NCI-H82 treated with DMSO at 0.1 percent for 48 hours (cell line): ENCODE measurements at regions not wholly inside any gene's neighbourhood (a gene's known extent, or its start where the extent isn't known, plus 50 kb on each side); places are given as distances from the start of the nearest gene placed in this dataset.

Source experiments
- DNase-seq: peaks from one replicate; lab custom pipeline; 2025; ENCODE audit not compliant: unreplicated experiment; lab: John Stamatoyannopoulos, UW

DNA sequence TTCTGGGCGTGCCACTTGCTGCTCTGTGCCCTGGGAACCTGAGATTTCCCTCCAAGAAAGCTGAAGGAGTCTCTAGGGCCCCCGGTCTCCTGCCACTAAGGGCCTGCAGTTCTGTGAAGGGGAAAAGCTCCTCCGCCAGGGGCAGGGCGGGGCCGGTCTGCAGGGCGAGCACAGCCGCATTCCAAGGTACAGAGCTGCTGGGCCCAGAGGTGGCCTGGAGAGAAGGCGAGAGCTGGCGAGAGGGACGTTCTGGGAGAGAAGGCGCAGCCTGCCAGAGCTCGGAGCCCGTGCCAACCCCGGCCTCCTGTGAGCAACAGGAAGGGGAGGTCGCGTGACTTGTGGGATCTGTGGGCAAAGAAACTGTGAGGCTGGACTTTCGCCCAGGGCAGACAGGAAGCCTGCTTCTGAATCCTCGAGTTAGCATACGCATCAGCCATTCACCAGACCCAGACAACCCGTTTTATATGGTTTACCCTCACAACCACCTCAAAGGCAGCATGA lies 500.4 kb downstream of the SHQ1 start:
- no peak for DNase-seq

- no peak for DNase-seq
These were observed 501.7 kb downstream of the SHQ1 start for GRCh38 chr3:72346526-72346926.

- no peak for DNase-seq
These were observed 502.3 kb downstream of the SHQ1 start for GRCh38 chr3:72345980-72346379.

DNA sequence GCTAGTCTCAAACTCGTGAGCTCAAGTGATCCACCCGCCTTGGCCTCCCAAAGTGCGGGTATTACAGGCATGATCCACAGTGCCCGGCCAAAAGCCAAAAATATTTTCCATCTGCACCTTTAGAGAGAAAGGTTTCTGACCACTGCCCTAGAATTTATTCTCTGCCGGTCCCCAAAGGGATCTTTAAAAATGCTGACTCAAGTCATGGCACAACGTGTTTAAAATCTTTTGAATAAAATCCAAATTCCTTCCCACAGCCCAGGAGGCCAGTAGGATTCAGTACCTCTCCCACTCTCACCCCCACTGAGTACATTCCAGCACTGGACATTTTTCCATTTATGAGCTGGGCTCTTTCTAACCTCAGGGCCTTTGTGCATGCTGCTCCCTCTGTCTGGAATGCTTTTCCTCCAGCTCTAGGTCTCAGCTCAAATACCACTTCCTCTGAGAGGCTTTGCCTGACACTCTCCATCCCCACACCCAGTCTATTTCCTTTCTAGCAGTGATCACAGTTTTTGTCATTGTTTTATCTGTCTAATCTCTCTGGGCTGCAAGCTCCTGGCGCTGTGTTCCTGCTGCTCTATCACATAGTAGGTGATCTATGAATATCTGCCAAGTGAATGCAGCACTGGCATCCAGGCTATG lies 502.9 kb downstream of the SHQ1 start:
- no peak for DNase-seq

- DNase-seq, result no peak
These were observed 503.6 kb downstream of the SHQ1 start for GRCh38 chr3:72344647-72345046.

GRCh38 chr3:72344236-72344635 lies 504.0 kb downstream of the SHQ1 start:
- DNase-seq, result no peak

DNA sequence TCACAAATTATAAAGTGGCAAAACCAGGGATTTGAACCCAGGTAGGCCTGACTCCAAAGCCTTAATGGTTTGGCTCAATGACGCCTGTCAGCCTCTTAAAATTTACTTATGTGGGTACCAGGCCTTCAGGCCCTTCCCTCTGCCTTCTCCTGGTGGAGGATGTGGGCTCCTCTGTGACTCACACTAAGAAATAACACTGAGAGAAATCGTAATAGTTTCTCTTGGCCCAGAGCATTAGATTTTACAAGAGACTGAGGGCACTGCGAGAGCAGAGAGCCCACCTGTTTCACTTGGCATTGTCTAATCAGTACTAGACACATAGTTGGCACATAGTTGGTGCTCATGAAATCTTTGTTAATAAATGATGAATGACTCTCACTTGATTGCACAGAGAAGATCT lies 505.2 kb downstream of the SHQ1 start:
- no peak for DNase-seq

- DNase-seq, result no peak
These were observed 505.8 kb downstream of the SHQ1 start for GRCh38 chr3:72342450-72342849.

GRCh38 chr3:72341920-72342319 lies 506.3 kb downstream of the SHQ1 start:
- peak; percentile 20 for DNase-seq

GRCh38 chr3:72341380-72341770 lies 506.9 kb downstream of the SHQ1 start:
- DNase-seq, result no peak

DNA sequence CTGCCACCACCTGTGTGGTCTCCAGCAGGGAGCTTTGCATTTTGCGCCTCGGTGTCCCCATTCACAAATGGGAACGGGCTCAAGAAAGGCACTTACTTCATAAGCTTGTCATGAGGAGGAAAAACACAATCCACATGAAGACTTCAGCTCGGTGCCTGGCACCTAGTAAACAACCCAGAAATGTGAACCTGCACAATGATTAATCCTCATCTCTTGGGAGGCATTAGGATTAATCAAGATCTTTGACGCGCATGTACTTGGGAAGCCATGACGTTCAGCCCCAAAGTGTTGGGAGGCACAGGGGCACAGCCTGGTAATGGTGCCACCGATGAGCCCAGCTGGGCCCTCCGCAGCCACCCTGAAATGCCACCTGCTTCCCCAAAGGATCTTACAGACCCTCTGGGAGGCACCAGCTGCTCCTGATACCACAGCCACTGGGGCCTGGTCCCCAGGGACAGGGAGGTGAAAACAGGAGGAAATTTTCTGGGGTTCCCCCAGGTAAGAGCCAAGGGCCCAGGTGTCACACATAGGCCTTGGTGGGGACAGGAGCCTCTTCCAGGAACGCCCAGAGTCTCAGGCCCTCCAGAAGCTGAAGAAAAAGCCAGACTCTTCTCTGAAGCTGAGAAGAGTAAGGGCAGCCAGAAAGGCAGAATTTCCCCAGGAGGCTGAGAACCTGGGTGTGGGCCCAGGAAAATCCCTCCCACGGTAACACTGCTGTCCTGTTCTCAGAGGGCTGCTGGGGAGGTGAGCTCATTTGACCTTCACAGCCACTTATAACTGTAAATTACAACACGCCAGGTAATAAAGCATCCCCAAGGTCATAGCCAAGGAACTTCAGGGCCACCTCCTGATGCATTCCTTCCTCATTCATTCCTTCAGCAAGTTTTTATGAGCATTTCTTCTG lies 507.5 kb downstream of the SHQ1 start:
- peak; percentile 24 for DNase-seq

DNA sequence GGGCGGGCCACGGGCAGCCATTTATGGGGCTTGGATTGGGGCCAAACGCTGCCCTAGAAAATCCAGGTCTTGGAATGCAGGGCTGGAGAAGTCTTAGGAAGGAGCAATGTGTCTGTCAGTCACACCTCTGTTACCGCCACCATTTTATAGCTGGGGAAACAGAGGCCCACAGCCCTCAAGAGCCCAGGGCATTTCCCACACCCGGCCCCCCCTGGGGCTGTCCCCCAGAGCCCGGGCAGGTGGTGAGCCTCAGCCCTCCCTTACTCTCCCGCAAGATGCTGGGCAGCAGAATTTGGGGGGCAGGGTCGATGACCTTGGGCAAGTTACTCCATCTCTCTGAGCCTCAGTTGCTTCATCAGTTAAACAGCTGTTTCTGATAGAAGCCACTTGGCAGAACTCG lies 508.2 kb downstream of the SHQ1 start:
- no peak for DNase-seq

DNA sequence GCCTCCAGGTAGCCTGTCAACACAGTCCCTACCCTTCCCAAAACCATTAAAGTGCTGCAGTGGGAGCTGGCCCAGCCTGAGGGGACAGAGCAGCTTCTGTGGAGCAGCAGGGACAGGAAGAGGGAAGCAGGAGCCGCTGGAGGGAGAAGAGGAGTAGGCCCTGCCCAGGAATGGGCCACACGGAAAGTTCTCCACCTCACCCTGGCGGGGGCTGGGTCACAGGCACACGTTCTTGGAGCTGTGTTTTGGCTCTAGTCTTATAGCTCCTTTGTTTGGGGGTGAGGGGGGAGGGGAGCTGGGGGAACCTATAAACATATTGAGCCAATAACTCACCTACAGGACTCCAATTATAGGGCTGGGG lies 508.6 kb downstream of the SHQ1 start:
- no peak for DNase-seq

- no peak for DNase-seq
These were observed 509.1 kb downstream of the SHQ1 start for GRCh38 chr3:72338942-72339669.

DNA sequence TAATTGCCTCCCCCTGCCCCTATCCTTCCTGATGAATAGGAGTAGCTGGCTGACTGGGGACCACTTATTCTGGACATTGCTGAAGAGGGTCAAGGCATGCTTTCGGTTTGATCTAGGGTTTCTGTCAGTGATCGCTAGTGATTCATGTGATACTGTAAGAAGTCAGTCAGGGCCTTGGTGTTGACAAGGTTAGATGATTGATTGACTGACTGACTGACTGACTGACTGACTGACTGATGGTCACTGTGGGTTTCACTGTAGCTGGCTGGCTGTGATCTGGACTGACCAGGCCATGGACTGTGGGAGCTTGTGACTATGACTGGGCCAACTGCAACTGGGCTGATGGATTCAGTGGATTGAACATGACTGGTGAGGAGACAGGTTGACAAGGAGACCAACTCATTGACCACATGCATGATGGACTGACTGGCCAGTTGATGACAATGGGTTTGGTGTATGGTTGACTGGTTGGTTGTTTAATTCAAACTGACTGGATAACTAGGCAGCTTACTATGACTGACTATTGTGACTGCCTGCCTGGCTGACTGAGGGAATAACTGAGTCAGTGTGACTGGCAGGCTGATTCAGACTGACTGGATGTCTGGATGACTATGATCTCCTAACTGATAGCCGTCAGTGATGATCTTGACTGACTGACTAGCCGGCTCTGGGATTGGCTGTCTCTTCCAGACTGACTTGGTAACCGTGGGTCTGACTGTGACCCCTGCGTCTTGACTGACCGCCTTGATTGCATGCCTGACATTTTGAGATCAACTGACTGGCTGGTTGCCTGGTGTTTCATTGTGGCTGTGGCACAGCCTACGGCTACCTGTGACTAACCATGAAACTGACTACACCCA lies 509.9 kb downstream of the SHQ1 start:
- no peak for DNase-seq

DNA sequence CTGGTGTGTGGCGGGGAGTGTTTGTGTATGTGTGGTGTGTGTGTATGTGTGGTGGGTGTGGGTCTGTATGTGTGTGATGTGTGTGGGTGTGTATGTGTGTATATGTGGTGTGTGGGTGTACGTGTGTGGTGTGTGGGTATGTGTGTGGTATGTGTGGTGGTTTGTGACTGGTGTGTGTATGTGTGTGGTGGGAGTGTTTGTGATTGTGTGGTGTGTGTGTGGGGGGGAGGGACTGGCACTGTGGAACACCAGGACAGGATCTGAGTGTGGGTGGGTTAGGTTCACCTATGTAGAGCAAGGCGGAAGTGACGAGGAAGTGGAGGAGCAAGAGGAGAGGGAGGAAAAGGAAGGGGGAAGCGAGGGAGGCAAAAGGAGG lies 510.8 kb downstream of the SHQ1 start:
- no peak for DNase-seq

- DNase-seq, result peak; percentile 32
These were observed 511.3 kb downstream of the SHQ1 start for GRCh38 chr3:72336821-72337479.

GRCh38 chr3:72336114-72336651 lies 512.1 kb downstream of the SHQ1 start:
- no peak for DNase-seq

- DNase-seq, result no peak
These were observed 512.7 kb downstream of the SHQ1 start for GRCh38 chr3:72335458-72336095.
